IMR-90 (cell line): ENCODE measurements at regions not wholly inside any gene's neighbourhood (a gene's known extent, or its start where the extent isn't known, plus 50 kb on each side); places are given as distances from the start of the nearest gene placed in this dataset.

Source experiments
- ATAC-seq: fragments of 200-7000 bp; cut with Tn5 transposase; 2 replicates; pipeline ENCODE4 v1.9.1; 2020; ENCODE audit warnings: low read depth, mild to moderate bottlenecking, moderate library complexity
- BruUV-seq: library from RNA; stranded (reverse); fragments of 400-500 nt; replicated peaks from 2 replicates; lab custom pipeline; 2021; lab: Mats Ljungman, UMichigan
- CTCF ChIA-PET: fragments of 300-600 bp; formaldehyde crosslinking; extraction: SDS; loops from one replicate; lab custom pipeline; 2021; ENCODE audit warnings: antibody characterized with exemption; lab: Yijun Ruan, JAX
- POLR2A ChIA-PET: fragments of 300-600 bp; sonication (Branson Sonifier 250); formaldehyde crosslinking; loops from one replicate; lab custom pipeline; 2022; ENCODE audit warnings: antibody characterized with exemption; ENCODE audit not compliant: unreplicated experiment; lab: Charles Lee
- DNase-seq: peaks from one replicate; pipeline ENCODE4 v3.0.0; 2013
- H2AFZ ChIP-seq: replicated peaks from 2 replicates; pipeline ENCODE3; 2013; ENCODE audit warnings: low read length, mild to moderate bottlenecking; ENCODE audit not compliant: poor library complexity
- H2AK5ac ChIP-seq: 2 replicates; pipeline ENCODE4 v1.6.1; 2013; ENCODE audit warnings: low read depth, low read length, inconsistent platforms
- H2AK9ac ChIP-seq: replicated peaks from 2 replicates; pipeline ENCODE3; 2013; ENCODE audit warnings: mild to moderate bottlenecking, low read depth, low read length, moderate library complexity; ENCODE audit not compliant: poor library complexity
- H2BK120ac ChIP-seq: 2 replicates; pipeline ENCODE4 v1.6.1; 2013; ENCODE audit warnings: low read depth, low read length, inconsistent platforms
- H2BK15ac ChIP-seq: 3 replicates; pipeline ENCODE4 v1.6.1; 2013; ENCODE audit warnings: low read depth, low read length, inconsistent platforms
- H2BK20ac ChIP-seq: 2 replicates; pipeline ENCODE4 v1.6.1; 2013; ENCODE audit warnings: low read depth, mild to moderate bottlenecking, inconsistent platforms, low read length, moderate library complexity
- H2BK5ac ChIP-seq: 2 replicates; pipeline ENCODE4 v1.6.1; 2013; ENCODE audit warnings: mild to moderate bottlenecking, low read depth, low read length, inconsistent platforms; ENCODE audit not compliant: poor library complexity, severe bottlenecking
- H3K14ac ChIP-seq: replicated peaks from 2 replicates; pipeline ENCODE4 v1.6.1; 2013; ENCODE audit warnings: low read depth, low read length, inconsistent platforms
- H3K18ac ChIP-seq: 2 replicates; pipeline ENCODE4 v1.6.1; 2013; ENCODE audit warnings: low read depth, low read length, control low read depth
- H3K23ac ChIP-seq: 2 replicates; pipeline ENCODE4 v1.6.1; 2013; ENCODE audit warnings: low read depth, low read length, inconsistent platforms
- H3K27ac ChIP-seq: 2 replicates; pipeline ENCODE4 v1.5.1; 2013; ENCODE audit warnings: mild to moderate bottlenecking, control low read depth, low read length; ENCODE audit not compliant: insufficient read depth
- H3K27me3 ChIP-seq: 2 replicates; pipeline ENCODE4 v1.6.1; 2013; ENCODE audit warnings: low read length; ENCODE audit not compliant: control insufficient read depth, insufficient read depth
- H3K36me3 ChIP-seq: 2 replicates; pipeline ENCODE4 v1.6.1; 2013; ENCODE audit warnings: low read length, mixed read lengths; ENCODE audit not compliant: control insufficient read depth, insufficient read depth
- H3K4ac ChIP-seq: 2 replicates; pipeline ENCODE4 v1.6.1; 2013; ENCODE audit warnings: low read depth, low read length, inconsistent platforms
- H3K4me1 ChIP-seq: 2 replicates; pipeline ENCODE4 v1.6.1; 2013; ENCODE audit warnings: low read length, mixed read lengths; ENCODE audit not compliant: control insufficient read depth, insufficient read depth
- H3K4me2 ChIP-seq: 2 replicates; pipeline ENCODE4 v1.6.1; 2013; ENCODE audit warnings: low read depth, mild to moderate bottlenecking, control low read depth, low read length, moderate library complexity
- H3K4me3 ChIP-seq: 2 replicates; pipeline ENCODE4 v1.5.1; 2013; ENCODE audit warnings: low read depth, mild to moderate bottlenecking, control low read depth, low read length, moderate library complexity; ENCODE audit not compliant: insufficient read depth
- H3K56ac ChIP-seq: 2 replicates; pipeline ENCODE4 v1.6.1; 2013; ENCODE audit warnings: low read length, inconsistent platforms; ENCODE audit not compliant: insufficient read depth; ENCODE audit errors: extremely low read depth
- H3K79me1 ChIP-seq, 2 experiments: 2 replicates each; pipeline ENCODE4 v1.6.1; 2013; ENCODE audit warnings: low read length in 2 of 2, inconsistent platforms in 1 of 2, low read depth in 1 of 2
- H3K9ac ChIP-seq: 2 replicates; pipeline ENCODE4 v1.6.1; 2013; ENCODE audit warnings: low read depth, low read length, control low read depth
- H3K9me1 ChIP-seq: 2 replicates; pipeline ENCODE4 v1.6.1; 2013; ENCODE audit warnings: low read length, inconsistent platforms; ENCODE audit not compliant: insufficient read depth
- H3K9me3 ChIP-seq: 2 replicates; pipeline ENCODE4 v1.6.1; 2013; ENCODE audit warnings: low read length; ENCODE audit not compliant: control insufficient read depth, insufficient read depth
- H4K20me1 ChIP-seq: 2 replicates; pipeline ENCODE4 v1.6.1; 2013; ENCODE audit warnings: low read length, inconsistent platforms; ENCODE audit not compliant: insufficient read depth
- H4K5ac ChIP-seq: 2 replicates; pipeline ENCODE4 v1.6.1; 2013; ENCODE audit warnings: mild to moderate bottlenecking, low read depth, low read length, control low read depth
- H4K8ac ChIP-seq, 2 experiments: 2 replicates each; pipeline ENCODE4 v1.6.1; 2013; ENCODE audit warnings: low read depth in 2 of 2, low read length in 2 of 2, control low read depth in 1 of 2, inconsistent platforms in 1 of 2
- H4K91ac ChIP-seq: 2 replicates; pipeline ENCODE4 v1.6.1; 2013; ENCODE audit warnings: low read depth, low read length, inconsistent platforms; ENCODE audit not compliant: insufficient read depth
- BHLHE40 ChIP-seq: fragments of 150-350 bp; IDR thresholded peaks from 2 replicates; pipeline ENCODE4 v1.6.1; 2016; ENCODE audit warnings: mild to moderate bottlenecking, low read depth, low read length
- CHD1 ChIP-seq: IDR thresholded peaks from 2 replicates; pipeline ENCODE4 v1.6.1; 2012; ENCODE audit warnings: low read depth, low read length, improper control_type of control experiment
- MAFK ChIP-seq: IDR thresholded peaks from 2 replicates; pipeline ENCODE4 v1.6.1; 2012; ENCODE audit warnings: low read depth, low read length, improper control_type of control experiment
- MAZ ChIP-seq: IDR thresholded peaks from 2 replicates; pipeline ENCODE4 v1.6.1; 2012; ENCODE audit warnings: low read depth, mild to moderate bottlenecking, low read length, improper control_type of control experiment, moderate library complexity, borderline replicate concordance
- MXI1 ChIP-seq: IDR thresholded peaks from 2 replicates; pipeline ENCODE4 v1.6.1; 2012; ENCODE audit warnings: low read depth, mild to moderate bottlenecking, low read length, moderate library complexity, borderline replicate concordance
- POLR2A ChIP-seq: IDR thresholded peaks from 2 replicates; pipeline ENCODE4 v1.6.1; 2012; ENCODE audit warnings: mild to moderate bottlenecking, low read depth, low read length
- RAD21 ChIP-seq: IDR thresholded peaks from 2 replicates; pipeline ENCODE4 v1.6.1; 2012; ENCODE audit warnings: low read length, improper control_type of control experiment
- RFX5 ChIP-seq: IDR thresholded peaks from 2 replicates; pipeline ENCODE4 v1.8.0; 2012; ENCODE audit warnings: low read depth, mild to moderate bottlenecking, low read length, moderate library complexity
- SMC3 ChIP-seq: fragments of 150-350 bp; IDR thresholded peaks from 2 replicates; pipeline ENCODE4 v1.6.1; 2016; ENCODE audit warnings: low read depth, mild to moderate bottlenecking, antibody characterized with exemption, low read length, moderate library complexity
- dilution Hi-C: fragments of 300-500 bp; cut with HindIII; formaldehyde crosslinking; loops from one replicate; pipeline ENCODE4 v1.14.3; 2018; ENCODE audit warnings: low sequenced_read_pairs; ENCODE audit not compliant: unreplicated experiment
- in situ Hi-C: fragments of 300-500 bp; cut with MboI; formaldehyde crosslinking; loops from 3 replicates; pipeline ENCODE4 v1.14.3; 2019; ENCODE audit warnings: low sequenced_read_pairs, inconsistent platforms, mixed read lengths
- intact Hi-C: fragments of 100-400 bp; cut with micrococcal nuclease; formaldehyde crosslinking; loops from 2 replicates; pipeline ENCODE4 v1.10.0; 2022
- TF ChIP-seq, protein P1 (sequence below): fragments of 150-350 bp; IDR thresholded peaks from 2 replicates; pipeline ENCODE4 v1.6.1; 2017; ENCODE audit warnings: mild to moderate bottlenecking, antibody characterized with exemption, low read length, low read depth

DNA sequence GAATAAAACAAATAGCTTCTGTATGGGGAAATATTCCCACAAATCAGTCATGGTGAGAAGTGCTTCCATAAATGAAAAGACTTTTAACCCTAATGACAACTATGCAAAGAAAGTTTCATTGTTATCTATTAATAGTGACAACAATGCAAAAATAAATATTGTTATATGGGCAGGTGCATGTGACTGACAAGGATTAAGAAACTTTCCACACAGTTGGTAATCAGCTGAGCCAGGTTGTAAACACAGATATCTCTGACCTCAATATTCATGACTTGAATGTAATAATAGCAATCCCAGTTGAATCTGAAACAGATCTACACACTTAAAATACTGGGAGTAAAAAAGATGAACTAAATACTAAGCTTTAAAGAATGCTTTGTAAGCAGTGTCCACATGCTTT, 517.0 kb upstream of the SOX11 start:
- H4K91ac ChIP-seq = no peak overlapping the region
- peaks cover 5% of the 10 kb centered on the region for H3K9me3 ChIP-seq
- no peak overlapping the region for H3K56ac ChIP-seq
- H4K20me1 ChIP-seq = no peaks in the 10 kb centered on the region
- no peak overlapping the region for H2BK15ac ChIP-seq
- no peaks in the 10 kb centered on the region for H3K36me3 ChIP-seq
- no peak overlapping the region for H2AFZ ChIP-seq
- H3K4me1 ChIP-seq = no peaks in the 10 kb centered on the region
- no peak overlapping the region for H3K18ac ChIP-seq
- H3K9me1 ChIP-seq = no peaks in the 10 kb centered on the region
- no peak overlapping the region for H3K4me3 ChIP-seq
- ChIA-PET CTCF (no interaction called here), POLR2A (no interaction called here)
- H3K27ac ChIP-seq = no peak overlapping the region
- no peak for ATAC-seq
- no peak overlapping the region for H3K4me2 ChIP-seq
- no peak overlapping the region for H3K14ac ChIP-seq
- no peaks in the 10 kb centered on the region for H3K79me1 ChIP-seq
- H3K23ac ChIP-seq = no peak overlapping the region
- intact Hi-C loops (no loop called here), dilution Hi-C loops (no loop called here), in situ Hi-C loops (no loop called here)
- H4K8ac ChIP-seq = no peak overlapping the region
- no peak overlapping the region for H2BK20ac ChIP-seq
- H2AK9ac ChIP-seq = no peak overlapping the region
- no peak overlapping the region for H2BK120ac ChIP-seq
- DNase-seq = no peak
- H4K5ac ChIP-seq = no peak overlapping the region
- no peaks in the 10 kb centered on the region for H3K27me3 ChIP-seq
- BruUV-seq = no TSS peak
- no peak overlapping the region for H2AK5ac ChIP-seq
- no peak overlapping the region for H2BK5ac ChIP-seq
- H3K4ac ChIP-seq = no peak overlapping the region
- H3K9ac ChIP-seq = no peak overlapping the region
- TF ChIP-seq MAFK (no peak), BHLHE40 (no peak), RFX5 (no peak), RAD21 (no peak), SMC3 (no peak), MXI1 (no peak), CHD1 (no peak), POLR2A (no peak), MAZ (no peak)
- TF ChIP-seq, protein P1, sequence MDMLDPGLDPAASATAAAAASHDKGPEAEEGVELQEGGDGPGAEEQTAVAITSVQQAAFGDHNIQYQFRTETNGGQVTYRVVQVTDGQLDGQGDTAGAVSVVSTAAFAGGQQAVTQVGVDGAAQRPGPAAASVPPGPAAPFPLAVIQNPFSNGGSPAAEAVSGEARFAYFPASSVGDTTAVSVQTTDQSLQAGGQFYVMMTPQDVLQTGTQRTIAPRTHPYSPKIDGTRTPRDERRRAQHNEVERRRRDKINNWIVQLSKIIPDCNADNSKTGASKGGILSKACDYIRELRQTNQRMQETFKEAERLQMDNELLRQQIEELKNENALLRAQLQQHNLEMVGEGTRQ = no peak
